Upper lobe of left lung (tissue), 6 donors: ENCODE measurements at regions not wholly inside any gene's neighbourhood (a gene's known extent, or its start where the extent isn't known, plus 50 kb on each side); places are given as distances from the start of the nearest gene placed in this dataset.

Experiments
- ATAC-seq, 2 donors: fragments of 200-7000 bp; cut with Tn5 transposase; one replicate each; pipeline ENCODE4 v1.9.1; 2022; ENCODE audit warnings: mild to moderate bottlenecking in 2 of 2, moderate library complexity in 2 of 2; ENCODE audit not compliant: low FRiP score in 2 of 2
- DNase-seq, 2 donors: peaks; one replicate each; pipeline ENCODE4 v3.0.0-alpha.2; 2019 to 2020
- H3K27ac ChIP-seq, 4 donors: fragments of 200-600 bp; sonication (generic); one replicate each; pipeline ENCODE4 v1.5.1; 2016 to 2019
- H3K27me3 ChIP-seq, 4 donors: fragments of 200-600 bp; sonication (generic); one replicate each; pipeline ENCODE4 v1.5.1; 2017 to 2019
- H3K36me3 ChIP-seq, 4 donors: fragments of 200-600 bp; sonication (generic); one replicate each; pipeline ENCODE4 v1.5.1; 2016 to 2019
- H3K4me1 ChIP-seq, 4 donors: fragments of 200-600 bp; sonication (generic); one replicate each; pipeline ENCODE4 v1.5.1; 2018 to 2019
- H3K4me3 ChIP-seq, 4 donors: fragments of 200-600 bp; sonication (generic); one replicate each; pipeline ENCODE4 v1.5.1; 2017 to 2019; ENCODE audit warnings: mild to moderate bottlenecking in 2 of 4, moderate library complexity in 1 of 4
- H3K9me3 ChIP-seq, 4 donors: fragments of 200-600 bp; sonication (generic); one replicate each; pipeline ENCODE4 v1.5.1; 2018 to 2019
- EP300 ChIP-seq, 4 donors: sonication (generic); formaldehyde crosslinking; IDR thresholded peaks; one replicate each; pipeline ENCODE4 v1.5.1; 2017; ENCODE audit warnings: antibody characterized with exemption in 4 of 4, control low read depth in 2 of 4
- POLR2A ChIP-seq, 4 donors: fragments of 450-650 bp; IDR thresholded peaks; one replicate each; pipeline ENCODE4 v1.5.1; 2016 to 2017; ENCODE audit warnings: antibody characterized with exemption in 4 of 4, mild to moderate bottlenecking in 2 of 4
- POLR2AphosphoS5 ChIP-seq, 2 donors: sonication (generic); formaldehyde crosslinking; IDR thresholded peaks; one replicate each; pipeline ENCODE4 v1.5.1; 2017; ENCODE audit warnings: antibody characterized with exemption in 2 of 2
- WGBS, 2 donors: methylation state at CpG; one replicate each; pipeline ENCODE4 v1.1.5; 2017 to 2018; 5-methylcytosine and 5-hydroxymethylcytosine counted together
- TF ChIP-seq, protein P1 (sequence below), 6 experiments: fragments of 450-650 bp in 4 of 6; fragments of 200-600 bp in 2 of 6; sonication (generic) in 2 of 6; IDR thresholded peaks; one replicate each; pipeline ENCODE4 v1.5.1; 2016 to 2019; ENCODE audit warnings: antibody characterized with exemption in 6 of 6
- donor health status: DM: no; HTN: no; CAD: no; lungs with moderate emphysema.
- donor health status: DM: no; HTN: yes; CAD: no; lungs with severe emphysema.

- no peak for ATAC-seq
- Histone ChIP-seq H3K4me1 (no peaks in the 10 kb centered on the region), H3K9me3 (no peaks in the 10 kb centered on the region), H3K27me3 (no peaks in the 10 kb centered on the region), H3K27ac (no peak overlapping the region), H3K4me3 (no peak overlapping the region), H3K36me3 (no peaks in the 10 kb centered on the region)
- TF ChIP-seq EP300 (IDR thresholded peaks at IDR 0.05) (no peak), POLR2AphosphoS5 (IDR thresholded peaks at IDR 0.05) (no peak), POLR2A (IDR thresholded peaks at IDR 0.05) (no peak)
- TF ChIP-seq, protein P1, sequence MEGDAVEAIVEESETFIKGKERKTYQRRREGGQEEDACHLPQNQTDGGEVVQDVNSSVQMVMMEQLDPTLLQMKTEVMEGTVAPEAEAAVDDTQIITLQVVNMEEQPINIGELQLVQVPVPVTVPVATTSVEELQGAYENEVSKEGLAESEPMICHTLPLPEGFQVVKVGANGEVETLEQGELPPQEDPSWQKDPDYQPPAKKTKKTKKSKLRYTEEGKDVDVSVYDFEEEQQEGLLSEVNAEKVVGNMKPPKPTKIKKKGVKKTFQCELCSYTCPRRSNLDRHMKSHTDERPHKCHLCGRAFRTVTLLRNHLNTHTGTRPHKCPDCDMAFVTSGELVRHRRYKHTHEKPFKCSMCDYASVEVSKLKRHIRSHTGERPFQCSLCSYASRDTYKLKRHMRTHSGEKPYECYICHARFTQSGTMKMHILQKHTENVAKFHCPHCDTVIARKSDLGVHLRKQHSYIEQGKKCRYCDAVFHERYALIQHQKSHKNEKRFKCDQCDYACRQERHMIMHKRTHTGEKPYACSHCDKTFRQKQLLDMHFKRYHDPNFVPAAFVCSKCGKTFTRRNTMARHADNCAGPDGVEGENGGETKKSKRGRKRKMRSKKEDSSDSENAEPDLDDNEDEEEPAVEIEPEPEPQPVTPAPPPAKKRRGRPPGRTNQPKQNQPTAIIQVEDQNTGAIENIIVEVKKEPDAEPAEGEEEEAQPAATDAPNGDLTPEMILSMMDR (IDR thresholded peaks at IDR 0.05), result no peak
- DNase-seq, result no peak
- 74 to 83% methylated on average over 10 of the region's 10 CpGs for WGBS, 2 donors
Observed at GRCh38 chr3:181824961-181825360, 113.2 kb downstream of the SOX2 start.

- Histone ChIP-seq H3K27me3 (no peaks in the 10 kb centered on the region), H3K4me1 (no peaks in the 10 kb centered on the region), H3K36me3 (no peaks in the 10 kb centered on the region), H3K9me3 (no peaks in the 10 kb centered on the region), H3K4me3 (peak overlapping the region in 2 of 4 donors; percentile 4 to 12), H3K27ac (no peak overlapping the region)
- TF ChIP-seq EP300 (IDR thresholded peaks at IDR 0.05) (no peak), POLR2A (IDR thresholded peaks at IDR 0.05) (no peak), POLR2AphosphoS5 (IDR thresholded peaks at IDR 0.05) (no peak)
- TF ChIP-seq, protein P1 (IDR thresholded peaks at IDR 0.05), result peak in 1 of 6 experiments; percentile 5
- 52 to 61% methylated on average over 17 of the region's 17 CpGs for WGBS, 2 donors
- no peak for ATAC-seq
- DNase-seq, result no peak
Observed at GRCh38 chr3:181839039-181839915, 127.6 kb downstream of the SOX2 start.

DNA sequence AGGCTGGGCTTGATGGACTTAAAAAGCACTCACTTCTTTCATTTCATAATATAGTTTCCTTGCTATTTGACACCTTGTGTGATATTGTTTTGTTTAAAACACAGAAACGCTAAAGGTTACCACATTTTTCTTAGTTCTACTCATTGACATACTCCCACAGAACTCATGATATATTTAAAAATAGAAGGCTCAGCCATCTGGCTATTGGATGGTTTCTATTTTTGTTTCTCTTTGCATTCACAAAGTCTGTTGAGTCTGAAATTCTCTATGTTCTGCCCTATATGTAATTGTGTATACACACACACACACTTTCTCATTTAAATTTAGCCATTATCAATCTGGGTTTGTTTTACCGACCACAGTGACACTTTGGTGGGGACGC is 128.2 kb downstream of the SOX2 start:
- Histone ChIP-seq H3K27ac (no peak overlapping the region), H3K9me3 (no peaks in the 10 kb centered on the region), H3K27me3 (no peaks in the 10 kb centered on the region), H3K36me3 (no peaks in the 10 kb centered on the region), H3K4me3 (peak overlapping the region in 1 of 4 donors; percentile 4), H3K4me1 (no peaks in the 10 kb centered on the region)
- ATAC-seq (no peak), DNase-seq (no peak)
- WGBS, 2 donors, result 73 to 75% methylated on average over 3 of the region's 3 CpGs
- TF ChIP-seq EP300 (IDR thresholded peaks at IDR 0.05) (no peak), POLR2A (IDR thresholded peaks at IDR 0.05) (no peak), POLR2AphosphoS5 (IDR thresholded peaks at IDR 0.05) (no peak)
- TF ChIP-seq, protein P1 (IDR thresholded peaks at IDR 0.05), result no peak

DNA sequence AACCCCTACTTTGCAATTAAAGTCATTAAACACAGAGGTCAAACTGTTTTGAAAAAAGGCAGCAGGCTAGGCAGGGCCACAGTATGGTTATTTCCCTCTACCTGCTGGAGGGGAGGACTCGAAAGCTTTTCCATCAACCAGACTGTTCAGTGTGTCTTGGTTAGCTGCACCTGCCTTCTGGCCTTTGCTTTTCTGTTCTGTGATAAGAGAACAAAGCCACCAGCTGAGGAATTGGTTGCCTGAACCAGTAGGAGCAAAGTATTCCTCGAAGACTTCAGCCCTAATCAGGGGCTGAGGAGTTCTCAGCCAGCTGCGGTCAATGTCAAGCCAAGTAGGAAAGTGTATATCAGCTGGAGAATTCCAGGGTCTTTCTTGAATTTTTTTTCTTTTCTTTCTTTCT is 132.5 kb downstream of the SOX2 start:
- ATAC-seq, result no peak
- no peak overlapping the region for H3K4me3 ChIP-seq
- no peaks in the 10 kb centered on the region for H3K4me1 ChIP-seq
- TF ChIP-seq POLR2AphosphoS5 (IDR thresholded peaks at IDR 0.05) (no peak), POLR2A (IDR thresholded peaks at IDR 0.05) (no peak), EP300 (IDR thresholded peaks at IDR 0.05) (no peak)
- TF ChIP-seq, protein P1 (IDR thresholded peaks at IDR 0.05), result no peak
- H3K27me3 ChIP-seq, result no peaks in the 10 kb centered on the region
- 83 to 87% methylated on average over 3 of the region's 3 CpGs for WGBS, 2 donors
- DNase-seq, result no peak
- H3K9me3 ChIP-seq, result no peaks in the 10 kb centered on the region
- no peak overlapping the region for H3K27ac ChIP-seq
- H3K36me3 ChIP-seq, result no peaks in the 10 kb centered on the region

- peak; percentile 13 to 14 for ATAC-seq
- peaks cover 0 to 4% (median 0%) of the 10 kb centered on the region in 4 donors for H3K4me1 ChIP-seq
- TF ChIP-seq, protein P1 (IDR thresholded peaks at IDR 0.05), result no peak
- TF ChIP-seq POLR2AphosphoS5 (IDR thresholded peaks at IDR 0.05) (no peak), EP300 (IDR thresholded peaks at IDR 0.05) (no peak), POLR2A (IDR thresholded peaks at IDR 0.05) (no peak)
- no peak for DNase-seq
- 84 to 94% methylated on average over 3 of the region's 3 CpGs for WGBS, 2 donors
- no peak overlapping the region for H3K4me3 ChIP-seq
- no peaks in the 10 kb centered on the region for H3K36me3 ChIP-seq
- H3K27me3 ChIP-seq, result no peaks in the 10 kb centered on the region
- H3K27ac ChIP-seq, result no peak overlapping the region
- H3K9me3 ChIP-seq, result no peaks in the 10 kb centered on the region
Observed at GRCh38 chr3:181847276-181847675, 135.6 kb downstream of the SOX2 start.
